ENCODE measurements at regions not wholly inside any gene's neighbourhood (a gene's known extent, or its start where the extent isn't known, plus 50 kb on each side); places are given as distances from the start of the nearest gene placed in this dataset.
"Not testable (repeated sequence)": the region's sequence is repeated elsewhere in the genome, so short reads cannot be mapped to it uniquely, and the experiment has no call there.

DNA sequence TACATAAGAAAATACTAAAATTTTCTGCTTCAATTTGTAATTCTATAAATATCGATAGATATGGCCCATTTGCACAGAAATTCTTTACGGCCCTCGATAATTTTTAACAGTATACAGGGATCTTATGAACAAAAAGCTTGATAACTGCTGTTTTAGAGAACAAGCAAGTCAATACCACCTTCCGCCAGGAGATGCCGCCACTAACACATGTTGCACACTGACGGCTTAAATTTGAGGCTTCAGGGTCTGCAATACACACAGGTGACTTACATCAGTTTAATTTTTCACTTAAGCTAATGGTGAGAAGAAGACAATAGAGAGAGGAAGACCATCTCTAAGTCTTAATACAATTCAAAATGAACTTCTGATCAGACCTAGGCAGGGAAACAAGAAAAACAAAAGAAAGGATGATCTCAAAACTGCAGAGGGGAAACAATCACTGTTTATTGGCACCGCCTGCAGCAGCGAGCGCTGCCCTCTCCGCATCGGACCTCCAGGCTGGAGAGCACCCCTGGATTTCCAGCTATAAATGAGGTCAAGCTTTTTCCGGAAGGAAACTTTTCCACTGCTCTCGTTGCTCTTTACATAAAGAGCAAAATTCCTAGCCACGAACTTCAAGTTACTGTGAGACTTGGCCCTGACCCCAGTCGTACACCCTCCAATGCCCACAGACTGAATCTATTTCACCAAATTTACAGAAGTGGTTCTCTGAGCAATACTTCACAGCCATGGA, 53.9 kb downstream of the OTOR start:
- DNase-seq = peak; percentile 3

DNA sequence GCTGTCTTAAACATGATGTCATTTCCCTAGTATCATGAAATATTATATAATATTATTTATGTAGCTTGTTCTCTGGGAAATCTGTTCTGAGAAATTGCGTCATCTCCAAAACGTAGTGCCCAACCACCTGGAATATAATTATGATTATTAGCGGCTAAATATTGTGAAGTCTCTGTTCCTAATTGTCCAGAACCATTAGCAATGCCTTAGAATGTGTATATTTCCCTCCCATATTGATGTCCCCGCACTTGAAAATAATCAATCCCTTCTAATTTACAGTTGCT, 54.4 kb downstream of the OTOR start:
- DNase-seq = no peak

DNA sequence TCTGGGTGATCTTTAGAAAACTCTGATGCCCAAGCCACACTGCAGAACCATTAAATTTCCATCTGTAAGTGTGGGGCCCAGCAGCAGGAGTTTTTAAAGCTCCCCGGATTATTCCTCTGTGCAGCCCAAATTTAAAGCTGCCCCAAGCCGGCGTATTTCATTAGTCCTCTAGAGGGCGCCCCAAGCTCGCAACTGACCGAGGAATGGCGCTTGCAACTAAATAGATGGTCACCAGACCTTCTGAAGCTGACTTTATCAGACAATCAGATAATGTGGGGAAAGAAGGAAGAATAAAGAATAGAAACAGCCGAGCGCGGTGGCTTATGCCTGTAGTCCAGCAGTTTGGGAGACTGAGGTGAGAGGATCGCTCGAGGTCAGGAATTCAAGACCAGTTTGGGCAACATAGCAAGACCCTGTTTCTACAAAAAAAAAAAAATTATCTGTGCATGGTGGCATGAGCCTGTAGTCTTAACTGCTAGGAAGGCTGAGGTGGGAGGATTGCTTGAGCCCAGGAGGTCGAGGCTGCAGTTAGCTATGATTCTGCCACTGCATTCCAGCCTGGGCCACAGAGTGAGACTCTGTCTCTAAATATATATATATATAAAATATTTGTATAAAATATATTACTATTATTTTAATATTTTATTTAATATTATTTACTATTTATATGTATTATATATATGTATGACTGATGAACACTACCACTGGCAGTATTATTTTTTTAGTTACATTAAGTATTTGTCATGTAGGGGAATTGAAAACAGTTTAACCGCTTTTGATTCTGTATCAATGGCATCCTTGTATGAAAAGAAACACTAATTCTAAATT, 56.0 kb downstream of the OTOR start:
- no peak for DNase-seq

DNA sequence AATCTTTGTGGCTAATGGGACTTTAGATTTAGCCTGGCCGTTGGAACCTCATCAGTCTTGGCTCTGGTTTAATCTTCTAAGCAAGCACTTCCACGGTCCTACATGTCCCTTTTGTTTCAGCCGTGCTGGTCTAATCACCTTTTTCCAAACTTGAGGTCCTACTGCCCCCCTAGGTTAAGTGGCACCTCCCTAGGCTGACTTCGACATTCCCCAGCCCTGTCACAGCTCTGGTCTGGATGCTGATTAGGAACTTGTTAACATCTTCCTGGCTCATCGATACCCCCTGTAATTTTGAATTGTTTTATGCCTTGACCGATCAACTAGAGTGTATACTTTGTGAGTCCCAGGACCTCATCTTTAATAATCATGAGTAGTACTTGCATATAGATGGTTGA, 56.6 kb downstream of the OTOR start:
- DNase-seq = no peak

DNA sequence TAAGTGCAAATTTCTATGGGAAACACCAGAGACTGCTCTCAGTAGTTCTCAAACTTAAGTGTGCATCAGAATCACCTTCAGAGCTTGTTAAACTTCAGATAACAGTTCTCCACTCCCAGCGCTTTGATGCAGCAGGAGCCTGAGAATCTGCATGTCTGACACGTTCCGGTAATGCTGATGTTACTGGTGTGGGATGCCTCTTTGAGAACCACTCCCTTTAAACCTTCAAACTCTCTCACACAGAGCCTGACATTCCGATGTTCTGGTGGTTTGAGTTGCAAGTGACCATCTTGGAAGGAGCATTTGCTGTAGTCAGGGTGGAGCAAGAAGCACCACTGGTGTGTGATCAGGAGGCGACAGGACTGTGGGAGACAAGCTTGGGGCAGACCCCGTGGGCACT, 57.9 kb downstream of the OTOR start:
- no peak for DNase-seq

DNA sequence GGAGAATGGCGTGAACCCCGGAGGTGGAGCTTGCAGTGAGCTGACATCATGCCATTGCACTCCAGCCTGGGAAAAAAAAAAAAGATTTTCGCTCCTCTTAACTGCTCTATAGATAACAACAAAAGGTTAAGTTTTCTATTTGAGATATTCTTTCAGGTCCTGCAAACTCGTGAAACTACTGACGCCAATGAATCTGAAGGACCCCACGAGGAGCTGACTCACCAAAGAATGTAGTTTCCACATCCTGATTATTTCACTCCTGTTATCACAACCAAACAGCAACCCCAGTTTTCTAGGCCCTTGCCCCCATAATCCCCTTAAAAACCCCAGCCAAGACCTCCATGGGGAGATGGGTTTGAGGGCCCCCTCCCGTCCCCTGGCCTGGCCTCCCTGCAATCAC, 58.7 kb downstream of the OTOR start:
- no peak for DNase-seq

DNA sequence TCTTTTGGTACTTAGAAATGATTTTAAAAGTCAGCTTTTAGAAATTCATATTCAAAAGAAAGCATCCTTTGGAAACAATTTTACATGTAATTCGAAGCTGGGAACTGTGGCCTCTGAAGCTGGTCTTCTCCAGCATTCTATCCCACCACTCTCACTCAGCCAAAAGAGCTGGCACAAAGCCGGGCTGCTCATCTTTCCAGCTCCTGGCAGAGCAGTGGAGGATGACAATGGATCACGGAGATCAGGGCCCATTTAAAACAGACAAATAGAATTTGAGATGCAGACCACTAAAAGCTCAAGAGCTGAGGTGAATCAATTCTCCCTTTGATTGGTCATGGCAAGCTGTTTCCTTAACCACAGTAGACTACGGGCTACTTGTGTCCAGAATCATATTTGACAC, 60.6 kb downstream of the OTOR start:
- no peak for DNase-seq

DNA sequence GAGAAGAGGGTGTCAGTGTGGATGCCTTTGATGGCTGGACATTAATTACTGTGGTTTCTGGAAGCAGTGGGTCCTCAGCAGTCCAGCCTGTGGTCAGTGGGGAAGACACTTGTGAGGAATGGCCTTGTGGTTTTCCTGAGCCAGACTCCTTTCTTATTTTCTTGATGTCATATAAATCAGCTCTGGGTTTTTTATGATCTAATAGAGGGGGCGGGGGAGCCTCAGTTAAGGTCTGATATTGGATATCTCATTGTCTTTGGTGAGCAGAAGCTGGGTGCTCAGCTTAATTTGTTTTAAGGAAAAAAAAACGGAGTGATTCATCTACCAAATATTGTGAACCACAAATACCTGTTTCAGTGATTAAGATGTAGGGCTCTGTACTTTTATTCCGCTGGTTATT, 62.1 kb downstream of the OTOR start:
- no peak for DNase-seq

DNA sequence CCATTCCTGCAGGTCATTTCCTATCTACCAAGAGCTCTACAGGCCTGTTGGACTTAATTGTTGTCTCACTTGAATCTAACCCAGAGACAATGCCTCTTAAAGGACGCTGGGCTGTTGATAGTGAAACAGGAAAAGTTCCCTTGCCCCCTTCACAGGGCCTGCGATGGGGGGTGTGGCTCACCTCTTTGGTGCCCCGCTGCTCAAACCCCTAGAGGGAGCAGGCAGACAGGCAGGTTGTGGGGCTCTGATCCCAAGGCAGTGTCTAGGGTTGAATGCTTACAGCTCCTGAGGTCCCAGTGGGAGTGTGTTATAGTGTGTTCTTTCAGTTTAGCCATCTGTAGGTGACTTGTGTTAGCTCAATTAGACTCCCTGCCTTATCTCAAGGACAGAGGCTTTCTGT, 68.0 kb downstream of the OTOR start:
- DNase-seq = no peak

DNA sequence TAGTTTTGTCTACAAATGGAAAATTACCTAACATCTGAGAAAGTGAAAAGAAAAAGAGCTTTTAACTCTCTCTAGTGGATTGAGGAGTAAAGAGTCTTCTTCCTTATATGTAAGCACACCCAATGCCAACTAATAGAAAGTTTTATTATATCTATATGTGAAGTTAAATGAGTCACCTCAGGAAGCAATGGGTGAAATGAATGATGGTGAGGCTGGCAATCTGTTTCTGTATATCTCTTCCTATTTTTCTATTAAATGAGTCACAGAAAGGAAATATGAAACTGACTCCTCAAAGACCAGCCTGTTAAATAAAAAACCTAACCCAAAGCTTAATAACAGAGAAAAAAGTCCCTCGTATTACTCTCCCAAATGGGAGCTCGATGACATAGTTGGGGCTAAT, 71.3 kb downstream of the OTOR start:
- DNase-seq = no peak

DNA sequence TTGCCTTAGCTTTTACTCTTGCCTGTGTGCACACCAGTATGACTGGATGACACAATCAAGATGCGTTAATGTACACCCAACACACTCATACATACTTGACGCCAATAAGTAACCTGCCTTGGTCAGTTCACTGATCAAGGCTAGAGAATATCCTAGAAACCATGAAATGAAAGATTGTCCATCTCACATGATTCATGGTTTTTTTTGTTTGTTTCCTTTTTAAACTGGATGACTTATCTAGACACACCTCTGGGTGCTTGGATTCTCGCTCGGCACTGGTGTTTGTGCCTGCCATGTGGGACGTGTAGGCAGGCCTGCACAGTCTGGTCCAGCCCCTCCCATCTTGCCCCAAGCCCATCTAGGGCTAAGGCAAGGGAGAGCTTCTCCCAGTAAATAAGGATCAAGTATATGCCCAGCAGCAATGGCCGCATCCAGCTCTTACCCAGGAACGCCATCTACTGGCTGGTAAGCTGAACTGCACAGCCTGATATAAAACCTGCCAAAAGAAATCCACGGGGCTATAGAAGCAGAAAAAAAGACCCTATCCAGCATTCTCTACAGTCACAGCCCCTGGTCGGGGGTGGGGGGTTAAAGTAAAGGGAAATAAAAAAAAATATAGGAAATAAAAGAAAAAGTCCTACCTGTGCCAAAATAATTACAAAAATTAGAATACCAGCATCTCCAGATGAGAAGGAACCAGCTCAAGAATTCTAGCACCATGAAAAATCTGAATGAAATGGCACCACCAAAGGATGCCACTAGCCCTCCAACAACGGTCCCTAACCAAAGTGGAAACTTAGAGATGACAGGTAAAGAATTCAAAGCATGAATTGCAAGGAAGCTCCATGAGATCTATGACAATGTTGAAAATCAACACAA, 73.3 kb downstream of the OTOR start:
- no peak for DNase-seq

DNA sequence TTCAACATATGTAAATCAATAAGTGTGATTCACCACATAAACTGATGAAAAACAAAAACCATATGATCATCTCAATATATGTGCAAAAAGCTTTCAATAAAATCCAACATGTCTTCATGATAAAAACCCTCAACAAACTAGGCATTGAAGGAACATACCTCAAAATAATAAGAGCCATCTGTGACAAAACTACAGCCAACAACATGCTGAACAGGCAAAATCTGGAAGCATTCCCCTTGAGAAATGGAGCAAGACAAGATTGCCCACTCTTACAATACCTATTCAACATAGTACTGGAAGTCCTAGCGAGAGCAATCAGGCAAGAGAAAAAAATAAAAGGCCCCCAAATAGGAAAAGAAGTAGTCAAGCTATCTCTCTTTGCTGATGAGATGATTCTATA, 76.5 kb downstream of the OTOR start:
- DNase-seq = no peak

DNA sequence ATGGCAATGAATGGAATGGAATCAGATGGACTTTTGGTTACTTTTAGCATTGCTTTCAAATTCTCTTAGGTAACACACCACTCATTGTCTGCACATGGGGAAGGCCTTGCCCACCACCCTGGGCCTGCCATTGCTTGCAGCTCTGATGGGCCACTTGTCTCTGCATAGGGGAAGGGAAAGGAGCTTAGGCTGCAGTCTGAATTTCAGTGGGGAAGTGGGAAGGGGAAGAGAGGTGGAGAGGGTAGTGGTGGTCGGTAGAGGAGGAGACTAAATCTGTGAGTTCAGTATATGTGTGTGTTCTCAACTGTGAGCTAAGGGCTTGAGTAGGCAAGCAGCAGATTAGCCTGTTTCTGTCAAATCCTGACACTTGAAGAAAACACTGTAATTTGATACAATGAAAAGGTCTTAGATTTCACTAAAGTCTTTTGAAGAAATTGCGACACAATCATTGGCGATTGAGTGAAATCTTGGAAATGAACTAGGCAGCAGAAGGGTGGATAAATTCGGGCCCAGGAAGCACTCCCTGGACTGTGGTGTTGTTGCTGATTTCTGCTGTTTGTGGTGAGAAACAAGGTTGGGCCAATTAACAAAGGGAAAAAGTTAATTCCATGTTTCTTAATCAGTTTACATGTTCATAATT, 80.6 kb downstream of the OTOR start:
- DNase-seq = no peak

DNA sequence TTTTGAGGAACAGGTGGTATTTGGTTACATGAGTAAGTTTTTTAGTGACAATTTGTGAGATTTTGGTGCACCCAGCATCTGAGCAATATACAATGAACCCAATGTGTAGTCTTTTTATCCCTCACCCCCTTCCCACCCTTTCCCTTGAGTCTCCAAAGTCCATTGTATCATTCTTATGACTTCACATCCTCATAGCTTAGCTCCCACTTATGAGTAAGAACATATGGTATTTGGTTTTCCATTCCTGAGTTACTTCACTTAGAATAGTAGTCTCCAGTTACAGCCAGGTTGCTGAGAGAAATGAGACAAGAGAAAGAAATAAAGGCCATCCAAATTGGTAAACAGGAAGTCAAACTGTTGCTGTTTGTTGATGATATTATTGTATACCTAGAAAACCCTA, 87.5 kb downstream of the OTOR start:
- not testable (repeated sequence) for DNase-seq

DNA sequence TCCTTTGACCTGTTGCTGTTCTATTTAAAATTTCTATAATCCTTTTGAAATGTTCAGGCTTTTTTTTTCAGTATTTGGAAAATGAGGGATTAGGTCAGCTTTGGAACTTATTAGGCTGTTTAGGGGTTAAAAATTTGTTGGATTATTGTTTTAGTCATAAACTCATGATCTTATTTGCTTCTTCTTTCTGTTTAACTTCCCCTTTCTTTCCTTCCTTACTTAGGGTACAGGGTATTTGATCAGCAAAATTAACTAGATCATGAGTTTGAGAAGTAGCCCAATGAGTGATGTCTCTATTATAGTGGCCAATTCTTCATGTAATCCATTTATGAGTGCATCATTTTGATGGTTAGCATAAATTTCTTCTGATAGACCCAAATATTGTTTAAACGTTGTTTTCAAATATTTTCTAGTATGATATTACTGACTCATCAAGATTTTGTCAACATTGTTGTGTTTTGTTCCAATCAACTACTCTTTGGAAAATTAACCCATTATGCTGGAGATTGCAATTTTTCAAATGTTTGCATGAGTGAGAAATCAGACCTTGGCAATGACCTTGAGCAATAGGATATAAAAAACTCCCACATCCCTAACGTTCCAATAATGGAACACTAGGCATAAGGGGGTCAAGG, 94.4 kb downstream of the OTOR start:
- no peak for DNase-seq

DNA sequence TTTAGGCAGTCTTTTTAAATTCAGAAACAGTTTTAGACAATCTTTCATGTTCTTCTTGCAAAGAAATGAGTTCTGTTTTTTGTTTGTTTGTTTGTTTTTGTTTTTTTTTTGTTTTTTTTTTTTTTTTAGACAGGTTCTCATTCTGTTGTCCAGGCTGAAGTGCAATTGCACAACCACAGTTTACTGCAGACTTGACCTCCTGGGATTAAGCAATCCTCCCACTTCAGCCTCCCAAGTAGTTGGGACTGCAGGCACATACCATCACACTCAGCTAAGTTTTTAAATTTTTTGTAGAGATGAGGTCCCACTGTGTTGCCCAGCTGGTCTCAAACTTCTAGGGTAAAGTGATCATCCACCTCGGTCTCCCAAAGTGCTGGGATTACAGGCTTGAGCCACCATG, 96.2 kb downstream of the OTOR start:
- no peak for DNase-seq

DNA sequence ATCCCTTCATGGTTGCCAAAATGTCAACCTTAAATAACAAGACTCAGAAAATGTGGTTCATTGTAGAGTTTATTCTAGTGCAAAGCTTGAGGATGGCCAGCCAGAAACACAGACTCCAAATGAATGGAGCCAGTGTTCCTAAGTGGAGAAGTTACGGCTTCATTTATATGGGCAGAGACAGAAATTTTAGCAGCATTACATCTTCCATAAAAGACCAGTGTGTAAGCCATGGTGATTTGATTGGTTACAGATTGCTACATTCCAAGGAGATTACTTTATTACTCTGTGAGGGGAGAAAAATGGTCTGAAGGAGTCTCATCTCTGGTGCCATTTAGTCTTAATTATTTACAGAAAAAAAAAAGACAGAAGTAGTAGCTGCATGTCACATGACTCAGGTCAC, 97.8 kb downstream of the OTOR start:
- no peak for DNase-seq

DNA sequence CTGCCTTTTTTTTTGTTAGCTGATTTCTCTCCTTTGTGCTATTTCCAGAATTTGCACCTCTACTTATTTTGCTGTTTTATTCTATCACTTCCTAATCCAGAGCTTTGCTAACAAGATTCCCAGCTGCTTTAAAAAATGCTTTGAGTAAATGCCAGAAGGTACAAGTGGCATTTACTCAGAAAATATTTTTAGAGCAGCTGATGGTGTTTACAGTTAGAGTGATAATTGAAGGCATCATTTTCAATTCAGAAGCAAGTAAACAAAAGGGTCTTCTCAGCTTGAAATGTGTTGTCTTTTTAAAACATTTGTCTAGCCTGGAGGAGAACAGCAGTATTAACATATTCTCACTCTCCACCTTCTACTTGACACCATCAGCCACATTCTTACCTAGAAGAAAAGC, 99.9 kb downstream of the OTOR start:
- no peak for DNase-seq

DNA sequence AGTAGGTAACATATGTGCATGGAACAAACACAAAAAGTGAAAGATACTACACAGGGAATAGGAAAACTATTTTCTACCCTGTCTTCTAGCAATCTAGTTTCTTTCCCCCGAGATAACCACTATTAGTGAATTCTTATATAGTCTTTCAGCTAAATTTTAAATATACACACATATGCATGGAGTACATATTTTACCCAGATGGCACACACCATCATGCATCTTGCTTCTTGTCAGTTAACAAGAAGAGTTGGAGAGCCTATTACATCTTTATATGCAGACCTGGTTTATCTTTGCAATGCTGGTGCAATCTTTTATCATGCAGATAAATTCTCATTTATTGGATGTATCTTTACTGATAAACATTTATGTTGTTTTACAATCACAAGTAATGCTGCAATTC, 100.4 kb downstream of the OTOR start:
- no peak for DNase-seq

DNA sequence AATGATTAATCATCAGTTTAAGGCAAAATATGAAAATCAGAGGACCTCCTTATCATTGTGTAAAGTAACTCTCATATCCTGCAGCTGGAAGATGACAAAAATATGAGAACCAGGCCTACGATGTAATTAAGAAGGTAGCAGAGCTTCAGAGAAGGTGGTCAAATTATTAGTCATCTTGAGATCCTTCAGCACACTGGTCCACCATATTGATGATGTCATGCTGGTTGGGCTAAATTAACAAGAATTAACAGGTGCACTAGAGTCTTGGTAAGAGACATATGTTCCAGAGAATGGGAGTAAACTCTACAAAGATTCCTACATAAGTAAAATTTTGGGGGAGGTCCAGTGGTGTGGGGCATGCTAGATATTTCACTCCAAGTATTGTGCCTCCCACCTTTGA, 112.8 kb downstream of the OTOR start:
- DNase-seq = no peak

DNA sequence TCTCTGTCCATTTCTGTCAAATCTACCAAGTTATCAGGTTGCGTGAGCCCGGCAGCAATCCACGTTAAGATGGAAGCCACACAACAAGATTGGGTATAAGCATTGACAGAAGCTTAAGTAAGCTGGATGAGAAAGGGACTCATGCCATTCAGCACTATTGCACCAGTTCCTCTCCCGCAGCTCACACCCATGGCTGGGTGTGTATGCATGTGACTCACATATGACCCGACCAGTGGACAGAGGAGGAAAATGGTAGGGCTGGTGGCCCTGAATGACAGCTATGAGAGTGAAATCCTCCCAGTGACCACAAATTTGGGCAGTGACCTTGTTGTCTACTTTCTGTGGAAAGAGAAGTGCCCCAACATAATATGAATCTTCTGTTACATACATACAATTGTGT, 113.5 kb downstream of the OTOR start:
- DNase-seq = no peak

DNA sequence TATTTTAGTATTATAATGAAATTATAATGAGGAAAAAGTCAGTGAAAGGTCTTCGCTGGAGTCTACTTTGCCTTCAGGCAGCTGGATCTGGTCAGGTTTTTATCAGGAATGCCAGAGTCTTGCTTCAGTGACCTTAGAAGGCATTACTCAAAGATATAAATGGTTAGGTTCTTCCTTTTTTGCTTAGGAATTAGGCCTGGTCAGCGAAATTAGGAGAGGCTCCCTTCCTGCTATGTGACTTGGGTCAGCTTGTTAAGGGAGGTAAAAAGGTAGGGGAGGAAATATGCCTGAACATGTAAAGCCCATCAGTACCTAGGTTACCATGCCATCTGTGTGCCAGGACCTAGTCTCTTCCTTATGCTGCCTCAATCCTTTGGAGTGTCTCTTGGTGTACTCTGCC, 115.1 kb downstream of the OTOR start:
- no peak for DNase-seq

DNA sequence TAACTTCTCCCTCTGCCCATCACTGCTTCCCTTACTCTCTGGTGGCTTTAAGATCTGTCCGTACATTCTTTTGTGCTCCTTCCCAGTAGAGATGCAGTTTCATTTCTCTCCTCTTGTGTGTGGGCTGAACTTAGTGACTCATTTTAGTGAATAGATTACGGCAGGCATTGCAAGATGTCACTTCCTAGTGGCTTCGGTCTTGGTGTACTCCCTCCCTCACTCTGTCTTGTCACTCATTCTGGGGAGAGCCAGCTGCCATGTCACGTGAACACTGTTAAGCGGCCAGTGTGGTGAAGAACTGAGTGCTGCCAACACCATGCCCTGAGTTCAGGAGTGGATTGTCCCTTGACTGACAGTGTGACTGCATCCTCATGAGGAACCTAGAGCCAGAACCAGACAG, 115.9 kb downstream of the OTOR start:
- DNase-seq = no peak
